ENCODE measurements at regions not wholly inside any gene's neighbourhood (a gene's known extent, or its start where the extent isn't known, plus 50 kb on each side); places are given as distances from the start of the nearest gene placed in this dataset.

- H3K4me3 ChIP-seq (ENCODE audit: control insufficient read depth in 1 of 7, extremely low read depth in 1 of 7, insufficient read depth in 4 of 7, low read depth in 2 of 7, low read length in 6 of 7) = no peak overlapping the region
- H3K9me3 ChIP-seq (ENCODE audit: control extremely low read depth in 1 of 5, control insufficient read depth in 4 of 5, insufficient read depth in 2 of 5, low read depth in 1 of 5, low read length in 4 of 5) = no peaks in the 10 kb centered on the region
- no peak overlapping the region for H3K27ac ChIP-seq (ENCODE audit: insufficient read depth in 1 of 2, low read depth in 1 of 2, low read length in 2 of 2, poor library complexity in 1 of 2, severe bottlenecking in 2 of 2)
- H3K4me1 ChIP-seq (ENCODE audit: control extremely low read depth in 1 of 4, control insufficient read depth in 4 of 4, insufficient read depth in 4 of 4, low read length in 3 of 4) = peaks cover 0 to 2% (median under 1%) of the 10 kb centered on the region in 4 experiments
- 100% methylated on average over 4 of the region's 6 CpGs for WGBS (ENCODE audit: insufficient coverage)
- ChIA-PET CTCF (no interaction called here), POLR2A (no interaction called here)
- peaks cover 0 to 3% (median 1%) of the 10 kb centered on the region in 4 experiments for H3K36me3 ChIP-seq (ENCODE audit: control insufficient read depth in 4 of 4, insufficient read depth in 4 of 4, low read length in 3 of 4)
- no peak for DNase-seq
- no peaks in the 10 kb centered on the region for H3K27me3 ChIP-seq (replicated peaks in 2 of 5; ENCODE audit: control insufficient read depth in 4 of 5, insufficient read depth in 5 of 5, low read length in 4 of 5)
These were observed 302.0 kb downstream of the SOX4 start for GRCh38 chr6:21895555-21895954.

GRCh38 chr6:21898107-21898796 lies 304.7 kb downstream of the SOX4 start:
- no peak for DNase-seq
- no peak overlapping the region for H3K4me3 ChIP-seq (ENCODE audit: control insufficient read depth in 1 of 7, extremely low read depth in 1 of 7, insufficient read depth in 4 of 7, low read depth in 2 of 7, low read length in 6 of 7)
- H3K36me3 ChIP-seq (ENCODE audit: control insufficient read depth in 4 of 4, insufficient read depth in 4 of 4, low read length in 3 of 4) = peaks cover 0 to 4% (median 2%) of the 10 kb centered on the region in 4 experiments
- H3K27ac ChIP-seq (ENCODE audit: insufficient read depth in 1 of 2, low read depth in 1 of 2, low read length in 2 of 2, poor library complexity in 1 of 2, severe bottlenecking in 2 of 2) = no peak overlapping the region
- ChIA-PET CTCF (interaction anchor here (0.6 kb wide), 1 partner anchor 30 kb away, joined by 3 read pairs; no protein-coding TSS in a partner anchor), POLR2A (no interaction called here)
- H3K9me3 ChIP-seq (ENCODE audit: control extremely low read depth in 1 of 5, control insufficient read depth in 4 of 5, insufficient read depth in 2 of 5, low read depth in 1 of 5, low read length in 4 of 5) = no peaks in the 10 kb centered on the region
- H3K4me1 ChIP-seq (ENCODE audit: control extremely low read depth in 1 of 4, control insufficient read depth in 4 of 4, insufficient read depth in 4 of 4, low read length in 3 of 4) = no peaks in the 10 kb centered on the region
- H3K27me3 ChIP-seq (replicated peaks in 2 of 5; ENCODE audit: control insufficient read depth in 4 of 5, insufficient read depth in 5 of 5, low read length in 4 of 5) = no peaks in the 10 kb centered on the region
- WGBS (ENCODE audit: insufficient coverage) = 97% methylated on average over 5 of the region's 5 CpGs

- ChIA-PET CTCF (interaction anchor here (1.2 to 1.3 kb wide), 3 partner anchors 8 to 14 kb away, joined by 3 to 4 read pairs (median 3); no protein-coding TSS in a partner anchor), POLR2A (no interaction called here)
- DNase-seq = no peak
- Histone ChIP-seq H3K4me1 (ENCODE audit: control extremely low read depth in 1 of 4, control insufficient read depth in 4 of 4, insufficient read depth in 4 of 4, low read length in 3 of 4) (no peaks in the 10 kb centered on the region), H3K4me3 (ENCODE audit: control insufficient read depth in 1 of 7, extremely low read depth in 1 of 7, insufficient read depth in 4 of 7, low read depth in 2 of 7, low read length in 6 of 7) (no peak overlapping the region), H3K36me3 (ENCODE audit: control insufficient read depth in 4 of 4, insufficient read depth in 4 of 4, low read length in 3 of 4) (peaks cover 0 to 4% (median 2%) of the 10 kb centered on the region in 4 experiments), H3K27ac (ENCODE audit: insufficient read depth in 1 of 2, low read depth in 1 of 2, low read length in 2 of 2, poor library complexity in 1 of 2, severe bottlenecking in 2 of 2) (no peak overlapping the region), H3K9me3 (ENCODE audit: control extremely low read depth in 1 of 5, control insufficient read depth in 4 of 5, insufficient read depth in 2 of 5, low read depth in 1 of 5, low read length in 4 of 5) (no peaks in the 10 kb centered on the region), H3K27me3 (replicated peaks in 2 of 5; ENCODE audit: control insufficient read depth in 4 of 5, insufficient read depth in 5 of 5, low read length in 4 of 5) (no peaks in the 10 kb centered on the region)
- WGBS (ENCODE audit: insufficient coverage) = 93% methylated on average over 5 of the region's 6 CpGs
These were observed 306.2 kb downstream of the SOX4 start for GRCh38 chr6:21899708-21900107.

- Histone ChIP-seq H3K36me3 (ENCODE audit: control insufficient read depth in 4 of 4, insufficient read depth in 4 of 4, low read length in 3 of 4) (peaks cover 0 to 4% (median 2%) of the 10 kb centered on the region in 4 experiments), H3K4me1 (ENCODE audit: control extremely low read depth in 1 of 4, control insufficient read depth in 4 of 4, insufficient read depth in 4 of 4, low read length in 3 of 4) (no peaks in the 10 kb centered on the region), H3K27ac (ENCODE audit: insufficient read depth in 1 of 2, low read depth in 1 of 2, low read length in 2 of 2, poor library complexity in 1 of 2, severe bottlenecking in 2 of 2) (no peak overlapping the region), H3K27me3 (replicated peaks in 2 of 5; ENCODE audit: control insufficient read depth in 4 of 5, insufficient read depth in 5 of 5, low read length in 4 of 5) (no peaks in the 10 kb centered on the region), H3K9me3 (ENCODE audit: control extremely low read depth in 1 of 5, control insufficient read depth in 4 of 5, insufficient read depth in 2 of 5, low read depth in 1 of 5, low read length in 4 of 5) (no peaks in the 10 kb centered on the region), H3K4me3 (ENCODE audit: control insufficient read depth in 1 of 7, extremely low read depth in 1 of 7, insufficient read depth in 4 of 7, low read depth in 2 of 7, low read length in 6 of 7) (no peak overlapping the region)
- POLR2A ChIA-PET = no interaction called here
- CTCF ChIA-PET = interaction anchor here (1.2 kb wide), 2 partner anchors 9 to 15 kb away, joined by 3 to 4 read pairs; no protein-coding TSS in a partner anchor
- 100% methylated on average over 1 of the region's 2 CpGs for WGBS (ENCODE audit: insufficient coverage)
- no peak for DNase-seq
These were observed 307.2 kb downstream of the SOX4 start for GRCh38 chr6:21900730-21901129.

- peaks cover 0 to 7% (median 0%) of the 10 kb centered on the region in 4 experiments for H3K4me1 ChIP-seq (ENCODE audit: control extremely low read depth in 1 of 4, control insufficient read depth in 4 of 4, insufficient read depth in 4 of 4, low read length in 3 of 4)
- ChIA-PET CTCF (interaction anchor here (0.6 kb wide), 1 partner anchor 296 kb away, joined by 3 read pairs; no protein-coding TSS in a partner anchor), POLR2A (no interaction called here)
- H3K27me3 ChIP-seq (replicated peaks in 2 of 5; ENCODE audit: control insufficient read depth in 4 of 5, insufficient read depth in 5 of 5, low read length in 4 of 5) = no peaks in the 10 kb centered on the region
- peaks cover 0 to 4% (median 2%) of the 10 kb centered on the region in 4 experiments for H3K36me3 ChIP-seq (ENCODE audit: control insufficient read depth in 4 of 4, insufficient read depth in 4 of 4, low read length in 3 of 4)
- no peak overlapping the region for H3K4me3 ChIP-seq (ENCODE audit: control insufficient read depth in 1 of 7, extremely low read depth in 1 of 7, insufficient read depth in 4 of 7, low read depth in 2 of 7, low read length in 6 of 7)
- H3K9me3 ChIP-seq (ENCODE audit: control extremely low read depth in 1 of 5, control insufficient read depth in 4 of 5, insufficient read depth in 2 of 5, low read depth in 1 of 5, low read length in 4 of 5) = no peaks in the 10 kb centered on the region
- 100% methylated on average over 3 of the region's 7 CpGs for WGBS (ENCODE audit: insufficient coverage)
- no peak overlapping the region for H3K27ac ChIP-seq (ENCODE audit: insufficient read depth in 1 of 2, low read depth in 1 of 2, low read length in 2 of 2, poor library complexity in 1 of 2, severe bottlenecking in 2 of 2)
- no peak for DNase-seq
These were observed 309.1 kb downstream of the SOX4 start for GRCh38 chr6:21902628-21903169.

- POLR2A ChIA-PET = no interaction called here
- Histone ChIP-seq H3K4me3 (ENCODE audit: control insufficient read depth in 1 of 7, extremely low read depth in 1 of 7, insufficient read depth in 4 of 7, low read depth in 2 of 7, low read length in 6 of 7) (no peak overlapping the region), H3K27ac (ENCODE audit: insufficient read depth in 1 of 2, low read depth in 1 of 2, low read length in 2 of 2, poor library complexity in 1 of 2, severe bottlenecking in 2 of 2) (no peak overlapping the region), H3K9me3 (ENCODE audit: control extremely low read depth in 1 of 5, control insufficient read depth in 4 of 5, insufficient read depth in 2 of 5, low read depth in 1 of 5, low read length in 4 of 5) (no peaks in the 10 kb centered on the region), H3K27me3 (replicated peaks in 2 of 5; ENCODE audit: control insufficient read depth in 4 of 5, insufficient read depth in 5 of 5, low read length in 4 of 5) (no peaks in the 10 kb centered on the region), H3K36me3 (ENCODE audit: control insufficient read depth in 4 of 4, insufficient read depth in 4 of 4, low read length in 3 of 4) (peaks cover 0 to 9% (median 2%) of the 10 kb centered on the region in 4 experiments), H3K4me1 (ENCODE audit: control extremely low read depth in 1 of 4, control insufficient read depth in 4 of 4, insufficient read depth in 4 of 4, low read length in 3 of 4) (peaks cover 0 to 7% (median 0%) of the 10 kb centered on the region in 4 experiments)
- 100% methylated on average over 1 of the region's 2 CpGs for WGBS (ENCODE audit: insufficient coverage)
- DNase-seq = no peak
- CTCF ChIA-PET = interaction anchor here (0.9 to 1.0 kb wide), 2 partner anchors 10 to 61 kb away, joined by 3 read pairs; no protein-coding TSS in a partner anchor
These were observed 312.0 kb downstream of the SOX4 start for GRCh38 chr6:21905531-21905930.

GRCh38 chr6:21906826-21907225 lies 313.3 kb downstream of the SOX4 start:
- peaks cover 0 to 11% (median 2%) of the 10 kb centered on the region in 4 experiments for H3K36me3 ChIP-seq (ENCODE audit: control insufficient read depth in 4 of 4, insufficient read depth in 4 of 4, low read length in 3 of 4)
- peaks cover 0 to 7% (median 0%) of the 10 kb centered on the region in 4 experiments for H3K4me1 ChIP-seq (ENCODE audit: control extremely low read depth in 1 of 4, control insufficient read depth in 4 of 4, insufficient read depth in 4 of 4, low read length in 3 of 4)
- DNase-seq = no peak
- no peak overlapping the region for H3K27ac ChIP-seq (ENCODE audit: insufficient read depth in 1 of 2, low read depth in 1 of 2, low read length in 2 of 2, poor library complexity in 1 of 2, severe bottlenecking in 2 of 2)
- CTCF ChIA-PET = interaction anchor here (0.7 kb wide), 1 partner anchor 17 kb away, joined by 3 read pairs; no protein-coding TSS in a partner anchor
- no peak overlapping the region for H3K4me3 ChIP-seq (ENCODE audit: control insufficient read depth in 1 of 7, extremely low read depth in 1 of 7, insufficient read depth in 4 of 7, low read depth in 2 of 7, low read length in 6 of 7)
- H3K27me3 ChIP-seq (replicated peaks in 2 of 5; ENCODE audit: control insufficient read depth in 4 of 5, insufficient read depth in 5 of 5, low read length in 4 of 5) = no peaks in the 10 kb centered on the region
- POLR2A ChIA-PET = no interaction called here
- H3K9me3 ChIP-seq (ENCODE audit: control extremely low read depth in 1 of 5, control insufficient read depth in 4 of 5, insufficient read depth in 2 of 5, low read depth in 1 of 5, low read length in 4 of 5) = no peaks in the 10 kb centered on the region
